ENCODE measurements at regions not wholly inside any gene's neighbourhood (a gene's known extent, or its start where the extent isn't known, plus 50 kb on each side); places are given as distances from the start of the nearest gene placed in this dataset.
"Not testable (repeated sequence)": the region's sequence is repeated elsewhere in the genome, so short reads cannot be mapped to it uniquely, and the experiment has no call there.

GRCh38 chr1:103283841-103284669, 175.7 kb upstream of the COL11A1 start:
- H3K9me3 Mint-ChIP-seq: no peaks in the 10 kb centered on the region
- no peak overlapping the region for H3K27ac Mint-ChIP-seq
- H3K4me1 Mint-ChIP-seq: no peaks in the 10 kb centered on the region
- no peak overlapping the region for H3K4me3 Mint-ChIP-seq
- DNase-seq (ENCODE audit: low spot score in 2 of 2) (no peak), ATAC-seq (no peak)
- H3K36me3 Mint-ChIP-seq: no peaks in the 10 kb centered on the region

- no peaks in the 10 kb centered on the region for H3K9me3 Mint-ChIP-seq
- no peak overlapping the region for H3K4me3 Mint-ChIP-seq
- no peaks in the 10 kb centered on the region for H3K36me3 Mint-ChIP-seq
- no peaks in the 10 kb centered on the region for H3K4me1 Mint-ChIP-seq
- DNase-seq (ENCODE audit: low spot score in 2 of 2): no peak
- no peak overlapping the region for H3K27ac Mint-ChIP-seq
- no peak for ATAC-seq
These were observed 175.0 kb upstream of the COL11A1 start for GRCh38 chr1:103283371-103283770.

- H3K27ac Mint-ChIP-seq: no peak overlapping the region
- DNase-seq (ENCODE audit: low spot score in 2 of 2): no peak
- ATAC-seq: no peak
- peaks cover 6% of the 10 kb centered on the region for H3K9me3 Mint-ChIP-seq
- no peaks in the 10 kb centered on the region for H3K36me3 Mint-ChIP-seq
- no peaks in the 10 kb centered on the region for H3K4me1 Mint-ChIP-seq
- H3K4me3 Mint-ChIP-seq: no peak overlapping the region
These were observed 167.4 kb upstream of the COL11A1 start for GRCh38 chr1:103275725-103276124.

- ATAC-seq: no peak
- Mint-ChIP-seq H3K9me3 (peaks cover 6% of the 10 kb centered on the region), H3K4me3 (no peak overlapping the region), H3K27ac (no peak overlapping the region), H3K36me3 (no peaks in the 10 kb centered on the region), H3K4me1 (no peaks in the 10 kb centered on the region)
- DNase-seq (ENCODE audit: low spot score in 2 of 2): no peak
These were observed 166.6 kb upstream of the COL11A1 start for GRCh38 chr1:103274886-103275285.

GRCh38 chr1:103273106-103273505, 164.8 kb upstream of the COL11A1 start:
- Mint-ChIP-seq H3K27ac (no peak overlapping the region), H3K36me3 (no peaks in the 10 kb centered on the region), H3K4me1 (no peaks in the 10 kb centered on the region), H3K9me3 (peaks cover 6% of the 10 kb centered on the region), H3K4me3 (no peak overlapping the region)
- ATAC-seq (no peak), DNase-seq (ENCODE audit: low spot score in 2 of 2) (no peak)

GRCh38 chr1:103271471-103271870, 163.1 kb upstream of the COL11A1 start:
- DNase-seq (ENCODE audit: low spot score in 2 of 2); H3K36me3 Mint-ChIP-seq; H3K4me3 Mint-ChIP-seq; H3K27ac Mint-ChIP-seq; ATAC-seq; H3K9me3 Mint-ChIP-seq; H3K4me1 Mint-ChIP-seq: not testable (repeated sequence)

- H3K4me3 Mint-ChIP-seq: no peak overlapping the region
- no peak for ATAC-seq
- H3K27ac Mint-ChIP-seq: no peak overlapping the region
These were observed 159.6 kb upstream of the COL11A1 start for GRCh38 chr1:103267893-103268292.

GRCh38 chr1:103267266-103267665, 158.9 kb upstream of the COL11A1 start:
- Mint-ChIP-seq H3K4me3 (no peak overlapping the region), H3K4me1 (no peaks in the 10 kb centered on the region), H3K36me3 (no peaks in the 10 kb centered on the region), H3K27ac (no peak overlapping the region), H3K9me3 (peaks cover 3% of the 10 kb centered on the region)
- ATAC-seq: no peak
- DNase-seq (ENCODE audit: low spot score in 2 of 2): no peak

More at GRCh38 chr1:103267893-103268292, 159.6 kb upstream of the COL11A1 start:
- DNase-seq (ENCODE audit: low spot score in 2 of 2): no peak
- H3K9me3 Mint-ChIP-seq: peaks cover 3% of the 10 kb centered on the region
- no peaks in the 10 kb centered on the region for H3K36me3 Mint-ChIP-seq
- H3K4me1 Mint-ChIP-seq: no peaks in the 10 kb centered on the region

- DNase-seq (ENCODE audit: low spot score in 2 of 2): no peak
- H3K4me3 Mint-ChIP-seq: no peak overlapping the region
- ATAC-seq: no peak
- no peak overlapping the region for H3K27ac Mint-ChIP-seq
- H3K9me3 Mint-ChIP-seq: peaks cover 3% of the 10 kb centered on the region
- H3K4me1 Mint-ChIP-seq: no peaks in the 10 kb centered on the region
- no peaks in the 10 kb centered on the region for H3K36me3 Mint-ChIP-seq
These were observed 157.7 kb upstream of the COL11A1 start for GRCh38 chr1:103266036-103266435.

GRCh38 chr1:103265551-103265950, 157.2 kb upstream of the COL11A1 start:
- ATAC-seq: no peak

GRCh38 chr1:103259982-103260381, 151.7 kb upstream of the COL11A1 start:
- Mint-ChIP-seq H3K9me3 (peaks cover 3% of the 10 kb centered on the region), H3K4me3 (no peak overlapping the region), H3K27ac (no peak overlapping the region), H3K4me1 (no peaks in the 10 kb centered on the region), H3K36me3 (no peaks in the 10 kb centered on the region)
- DNase-seq (ENCODE audit: low spot score in 2 of 2) (no peak), ATAC-seq (no peak)

More at GRCh38 chr1:103265551-103265950, 157.2 kb upstream of the COL11A1 start:
- no peak for DNase-seq (ENCODE audit: low spot score in 2 of 2)
- H3K4me3 Mint-ChIP-seq: no peak overlapping the region
- H3K27ac Mint-ChIP-seq: no peak overlapping the region
- no peaks in the 10 kb centered on the region for H3K9me3 Mint-ChIP-seq
- no peaks in the 10 kb centered on the region for H3K4me1 Mint-ChIP-seq
- H3K36me3 Mint-ChIP-seq: no peaks in the 10 kb centered on the region

GRCh38 chr1:103256490-103256889, 148.2 kb upstream of the COL11A1 start:
- no peak overlapping the region for H3K27ac Mint-ChIP-seq
- H3K4me1 Mint-ChIP-seq: no peaks in the 10 kb centered on the region

GRCh38 chr1:103254691-103255090, 146.4 kb upstream of the COL11A1 start:
- Mint-ChIP-seq H3K36me3 (no peaks in the 10 kb centered on the region), H3K27ac (no peak overlapping the region), H3K4me3 (no peak overlapping the region), H3K9me3 (peaks cover 3% of the 10 kb centered on the region), H3K4me1 (no peaks in the 10 kb centered on the region)
- DNase-seq (ENCODE audit: low spot score in 2 of 2) (no peak), ATAC-seq (no peak)

More at GRCh38 chr1:103256490-103256889, 148.2 kb upstream of the COL11A1 start:
- DNase-seq (ENCODE audit: low spot score in 2 of 2) (no peak), ATAC-seq (no peak)
- peaks cover 3% of the 10 kb centered on the region for H3K9me3 Mint-ChIP-seq
- H3K36me3 Mint-ChIP-seq: no peaks in the 10 kb centered on the region
- no peak overlapping the region for H3K4me3 Mint-ChIP-seq

- ATAC-seq (no peak), DNase-seq (ENCODE audit: low spot score in 2 of 2) (no peak)
- H3K4me3 Mint-ChIP-seq: no peak overlapping the region
- no peak overlapping the region for H3K27ac Mint-ChIP-seq
- H3K36me3 Mint-ChIP-seq: no peaks in the 10 kb centered on the region
- no peaks in the 10 kb centered on the region for H3K4me1 Mint-ChIP-seq
- H3K9me3 Mint-ChIP-seq: no peaks in the 10 kb centered on the region
These were observed 142.1 kb upstream of the COL11A1 start for GRCh38 chr1:103250441-103250861.

- Mint-ChIP-seq H3K9me3 (no peaks in the 10 kb centered on the region), H3K4me3 (no peak overlapping the region), H3K4me1 (no peaks in the 10 kb centered on the region)
These were observed 140.2 kb upstream of the COL11A1 start for GRCh38 chr1:103248417-103249102.

GRCh38 chr1:103247517-103247916, 139.2 kb upstream of the COL11A1 start:
- DNase-seq (ENCODE audit: low spot score in 2 of 2) (no peak), ATAC-seq (no peak)
- no peak overlapping the region for H3K27ac Mint-ChIP-seq
- H3K4me3 Mint-ChIP-seq: no peak overlapping the region
- H3K4me1 Mint-ChIP-seq: no peaks in the 10 kb centered on the region
- H3K9me3 Mint-ChIP-seq: no peaks in the 10 kb centered on the region
- H3K36me3 Mint-ChIP-seq: no peaks in the 10 kb centered on the region

More at GRCh38 chr1:103248417-103249102, 140.2 kb upstream of the COL11A1 start:
- ATAC-seq (no peak), DNase-seq (ENCODE audit: low spot score in 2 of 2) (no peak)
- H3K27ac Mint-ChIP-seq: no peak overlapping the region
- H3K36me3 Mint-ChIP-seq: no peaks in the 10 kb centered on the region

Measured in stimulated activated effector memory CD8-positive, alpha-beta T cell treated with anti-CD3 and anti-CD28 coated beads, Interleukin-12 subunit alpha, Interleukin-12 subunit beta, amount 100 ng/mL, for 72 hours (primary cell).